Stimulated activated CD8-positive, alpha-beta memory T cell treated with anti-CD3 and anti-CD28 coated beads, Interleukin-12 subunit alpha, Interleukin-12 subunit beta, amount 100 ng/mL, for 4 hours (primary cell): ENCODE measurements at regions not wholly inside any gene's neighbourhood (a gene's known extent, or its start where the extent isn't known, plus 50 kb on each side); places are given as distances from the start of the nearest gene placed in this dataset.
"Not testable (repeated sequence)": the region's sequence is repeated elsewhere in the genome, so short reads cannot be mapped to it uniquely, and the experiment has no call there.

Experiments
- DNase-seq: peaks from one replicate; pipeline ENCODE4 v3.0.0-alpha.2; 2020; ENCODE audit warnings: low read depth

- DNase-seq: no peak
Observed at GRCh38 chr7:69516238-69516820, 81.9 kb upstream of the AUTS2 start.

DNA sequence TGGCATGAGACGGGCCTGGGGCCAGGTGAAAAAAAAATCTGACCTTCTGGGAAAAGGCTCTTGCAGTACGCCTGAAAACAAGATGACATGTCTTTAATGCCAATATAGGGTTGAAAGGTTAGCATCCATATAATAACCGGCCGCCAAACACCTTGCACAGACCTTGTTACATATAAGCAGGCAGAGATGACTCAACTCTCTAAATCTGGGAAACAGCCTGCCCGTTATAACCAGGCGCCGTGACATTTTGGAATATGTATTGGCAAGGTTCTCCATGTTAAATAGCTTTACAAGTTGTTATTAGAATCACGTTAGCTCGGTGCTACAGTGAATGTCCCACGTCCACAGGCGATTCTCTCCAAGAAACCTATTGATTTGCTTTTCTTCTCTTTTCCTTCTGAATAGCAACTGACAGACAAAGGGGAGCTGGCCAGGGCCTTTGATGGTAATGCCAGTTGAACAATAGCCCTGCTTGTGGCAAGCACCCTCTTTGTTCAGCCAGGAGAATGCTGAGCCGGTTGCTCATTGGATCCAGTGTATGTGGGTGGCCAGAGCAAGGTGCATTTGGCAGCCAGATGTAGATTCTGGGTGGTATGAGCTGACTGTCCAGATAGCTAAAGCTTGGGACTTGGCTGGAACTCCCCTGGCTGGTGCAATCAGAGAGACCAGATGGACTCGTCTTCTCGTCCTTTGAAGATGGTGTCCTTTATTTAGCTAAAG, 80.1 kb upstream of the AUTS2 start:
- DNase-seq: no peak

DNA sequence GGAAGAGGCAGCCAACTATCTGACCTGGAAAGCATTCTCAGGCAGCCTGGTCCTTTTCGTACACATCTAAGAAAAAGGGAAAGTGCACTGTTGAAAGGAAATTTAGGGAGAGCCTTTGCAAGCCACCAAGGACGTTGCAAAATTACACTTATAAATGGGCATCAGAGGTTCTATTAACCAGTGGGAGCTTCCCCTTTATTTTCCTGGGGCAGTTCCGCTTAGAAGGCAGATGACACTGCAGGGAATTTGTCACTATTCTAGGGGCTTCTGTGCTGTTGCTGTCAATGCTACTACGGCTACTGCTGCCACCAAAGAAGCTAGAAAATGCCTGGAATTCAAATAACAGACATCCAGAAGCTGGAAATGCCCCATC, 79.6 kb upstream of the AUTS2 start:
- no peak for DNase-seq

GRCh38 chr7:69526570-69526969, 71.7 kb upstream of the AUTS2 start:
- no peak for DNase-seq

DNA sequence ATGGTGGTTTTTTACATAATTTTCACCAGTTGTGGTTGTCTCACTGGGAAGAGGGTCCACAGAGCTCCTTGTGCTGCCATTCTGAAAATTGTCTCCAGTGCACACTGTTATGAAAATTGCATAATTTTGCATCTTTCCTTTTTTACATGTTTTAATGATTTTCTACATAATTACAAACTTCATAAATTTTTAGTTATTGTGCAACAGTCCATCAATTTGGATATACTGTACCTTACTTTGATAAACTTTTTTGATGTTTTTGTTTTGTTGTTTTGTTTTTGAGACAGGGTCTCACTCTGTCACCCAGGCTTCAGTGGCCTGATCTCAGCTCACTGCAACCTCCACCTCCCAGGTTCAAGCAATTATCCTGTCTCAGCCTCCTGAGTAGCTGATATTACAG, 70.6 kb upstream of the AUTS2 start:
- DNase-seq: no peak

DNA sequence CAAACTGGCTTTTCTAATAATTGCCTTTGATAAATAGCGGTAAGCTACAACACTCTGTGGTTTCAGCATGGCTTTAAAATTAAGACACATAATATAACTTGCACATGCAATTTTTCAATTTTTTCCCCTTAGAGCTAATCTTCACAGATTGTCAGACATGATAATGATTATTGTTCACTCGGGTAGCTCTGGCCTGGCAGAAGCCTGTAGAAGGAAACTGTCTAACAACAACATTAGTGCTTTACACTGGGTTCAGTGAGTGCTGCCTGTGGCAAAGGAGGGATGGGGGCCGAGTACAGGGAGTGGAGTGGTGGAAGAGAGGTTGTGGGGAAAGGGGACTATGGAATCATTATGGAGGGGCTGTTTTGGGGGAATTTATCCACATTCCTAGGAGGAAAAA, 67.2 kb upstream of the AUTS2 start:
- no peak for DNase-seq

GRCh38 chr7:69534461-69535041, 63.7 kb upstream of the AUTS2 start:
- no peak for DNase-seq

DNA sequence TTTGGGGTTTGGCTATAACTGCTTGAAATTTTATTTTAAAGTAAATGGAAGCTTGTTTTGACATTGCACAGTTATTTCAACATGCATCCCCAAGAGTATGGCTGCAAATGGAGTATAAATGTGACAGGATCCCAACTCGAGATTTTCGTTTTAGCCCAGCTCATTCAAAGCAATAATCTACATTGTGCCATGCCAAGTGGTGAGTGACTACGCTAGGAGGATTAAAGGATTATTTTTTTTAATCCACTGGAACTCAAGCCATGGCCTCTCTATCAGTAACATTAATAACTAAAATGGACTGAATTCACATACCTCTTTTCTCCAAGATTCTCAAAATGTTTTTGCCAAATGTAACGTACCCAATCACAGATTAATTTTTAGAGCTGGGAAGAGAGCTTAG, 60.6 kb upstream of the AUTS2 start:
- DNase-seq: no peak

DNA sequence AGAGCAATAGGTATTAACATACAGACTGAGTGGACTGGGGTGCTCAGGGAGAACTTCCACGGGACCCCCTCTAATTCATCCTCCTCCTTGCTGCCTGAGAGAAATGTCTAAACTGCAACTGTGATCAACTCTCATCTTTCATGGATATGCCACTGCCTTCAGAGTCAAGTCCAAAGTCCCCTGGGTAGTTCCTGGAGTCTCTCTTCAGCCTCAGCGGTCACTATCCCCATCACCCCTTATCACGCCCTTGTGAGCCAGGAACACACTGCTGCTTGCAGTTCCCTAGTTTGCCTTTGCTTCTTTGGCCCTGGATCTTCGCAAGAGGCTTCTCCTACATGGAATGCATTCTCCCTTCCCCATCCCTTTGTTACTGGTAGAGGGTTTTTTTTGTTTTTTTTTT, 58.7 kb upstream of the AUTS2 start:
- no peak for DNase-seq

DNA sequence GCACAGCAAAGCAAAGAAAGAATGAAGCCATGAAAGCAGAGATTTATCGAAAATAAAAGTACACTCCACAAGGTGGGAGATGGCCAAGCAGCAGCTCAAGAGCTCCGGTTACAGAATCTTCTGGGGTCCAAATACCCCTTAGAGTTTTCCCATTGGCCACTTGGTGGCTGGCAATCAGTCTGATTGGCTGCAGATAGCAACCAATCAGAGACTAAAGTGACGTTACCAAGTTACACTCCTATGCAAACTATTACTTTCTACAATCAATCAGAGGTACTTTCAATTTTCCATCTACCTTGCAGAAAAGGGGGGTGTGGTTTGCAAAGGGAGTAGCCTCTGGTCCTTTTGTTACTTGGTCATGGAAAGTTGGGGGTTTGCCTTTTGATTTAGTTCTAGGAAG, 58.0 kb upstream of the AUTS2 start:
- no peak for DNase-seq

DNA sequence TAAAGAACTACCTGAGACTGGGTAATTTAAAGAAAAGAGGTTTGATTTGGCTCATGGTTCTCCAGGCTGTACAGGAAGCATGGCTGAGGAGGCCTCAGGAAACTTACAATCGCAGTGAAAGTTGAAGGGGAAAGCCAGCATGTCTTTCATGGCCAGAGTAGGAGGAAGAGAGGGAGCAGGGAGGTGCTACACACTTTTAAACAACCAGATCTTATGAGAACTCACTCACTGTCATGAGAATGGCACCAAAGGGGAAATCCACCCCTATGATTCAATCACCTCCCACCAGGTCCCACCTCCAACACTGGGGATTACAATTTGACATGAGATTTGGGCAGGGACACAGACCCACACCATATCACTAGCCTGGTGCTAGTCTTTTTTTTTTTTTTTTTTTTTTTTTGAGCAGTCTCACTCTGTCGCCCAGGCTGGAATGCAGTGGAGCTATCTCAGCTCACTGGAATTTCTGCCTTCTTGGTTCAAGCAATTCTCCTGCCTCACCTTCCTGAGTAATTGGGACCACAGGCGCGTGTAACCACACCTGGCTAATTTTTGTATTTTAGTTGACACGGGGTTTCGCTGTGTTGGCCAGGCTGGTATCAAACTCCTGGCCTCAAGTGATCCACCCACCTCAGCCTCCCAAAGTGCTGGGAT, 56.4 kb upstream of the AUTS2 start:
- not testable (repeated sequence) for DNase-seq

DNA sequence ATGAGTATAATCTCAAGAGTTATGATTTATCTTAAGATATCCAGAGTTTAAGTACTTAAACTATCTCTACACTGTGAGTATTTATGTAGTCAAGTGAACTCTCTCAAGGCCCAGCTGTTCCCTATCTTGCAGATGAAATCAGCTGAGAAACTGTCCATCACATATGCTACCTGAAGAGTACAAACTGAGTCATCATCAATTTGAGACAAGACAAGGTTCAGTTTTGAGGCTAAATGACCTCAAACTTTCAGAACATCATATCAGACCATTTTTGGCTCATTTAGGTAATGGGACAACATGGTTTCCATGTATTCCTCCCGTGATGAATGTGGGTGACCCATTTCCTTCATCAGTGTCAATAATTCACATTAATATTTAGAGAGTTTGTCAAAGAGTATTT, 53.1 kb upstream of the AUTS2 start:
- DNase-seq: no peak
